PFSK-1 (cell line): ENCODE measurements at regions not wholly inside any gene's neighbourhood (a gene's known extent, or its start where the extent isn't known, plus 50 kb on each side); places are given as distances from the start of the nearest gene placed in this dataset.

Source experiments
- FOXP2 ChIP-seq: optimal IDR thresholded peaks from 2 replicates; pipeline ENCODE3; 2011; ENCODE audit warnings: borderline replicate concordance, control low read depth, inconsistent platforms; ENCODE audit not compliant: insufficient read depth; ENCODE audit errors: extremely low read length, extremely low read depth
- POLR2AphosphoS5 ChIP-seq: IDR thresholded peaks from 2 replicates; pipeline ENCODE4 v1.6.1; 2012; ENCODE audit warnings: low read depth, mild to moderate bottlenecking, control low read depth, low read length, moderate library complexity
- SIN3A ChIP-seq: IDR thresholded peaks from 2 replicates; pipeline ENCODE4 v1.6.1; 2012; ENCODE audit warnings: mild to moderate bottlenecking, low read length, moderate library complexity, borderline replicate concordance; ENCODE audit not compliant: insufficient read depth
- TAF1 ChIP-seq: IDR thresholded peaks from 2 replicates; pipeline ENCODE4 v1.6.1; 2012; ENCODE audit warnings: low read length, control low read depth, borderline replicate concordance; ENCODE audit not compliant: insufficient read depth
- TF ChIP-seq, protein P1 (sequence below), 2 experiments: IDR thresholded peaks; 2 replicates each; pipeline versions ENCODE4 v1.6.1 to v1.8.0; 2011 to 2012; ENCODE audit warnings: low read depth in 2 of 2, low read length in 2 of 2, control low read depth in 1 of 2, inconsistent platforms in 1 of 2, mild to moderate bottlenecking in 1 of 2, moderate library complexity in 1 of 2; ENCODE audit not compliant: insufficient read depth in 1 of 2

DNA sequence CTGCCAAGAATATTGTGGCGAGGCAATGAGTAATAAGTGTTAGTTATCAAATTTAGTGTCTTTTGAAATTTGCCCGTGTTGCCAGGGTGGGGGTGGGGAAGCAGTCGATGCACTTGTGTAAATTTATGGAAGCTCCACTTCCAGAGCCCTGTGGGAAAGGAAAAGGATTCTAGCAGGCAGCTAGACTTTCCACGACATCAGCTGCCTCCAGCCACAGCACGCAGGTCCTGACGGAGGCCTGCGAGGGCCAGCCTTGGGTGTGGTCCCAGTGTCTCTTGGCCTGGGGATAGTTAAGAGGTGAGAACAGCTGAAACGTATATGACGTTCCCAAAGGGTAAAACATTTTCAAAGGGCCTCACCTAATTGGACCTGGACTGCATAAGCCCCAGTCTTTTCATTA, 433.0 kb downstream of the TSHZ3 start:
- TF ChIP-seq FOXP2: no peak
- no peak for TF ChIP-seq TAF1
- TF ChIP-seq POLR2AphosphoS5: no peak
- no peak for TF ChIP-seq SIN3A
- TF ChIP-seq, protein P1, sequence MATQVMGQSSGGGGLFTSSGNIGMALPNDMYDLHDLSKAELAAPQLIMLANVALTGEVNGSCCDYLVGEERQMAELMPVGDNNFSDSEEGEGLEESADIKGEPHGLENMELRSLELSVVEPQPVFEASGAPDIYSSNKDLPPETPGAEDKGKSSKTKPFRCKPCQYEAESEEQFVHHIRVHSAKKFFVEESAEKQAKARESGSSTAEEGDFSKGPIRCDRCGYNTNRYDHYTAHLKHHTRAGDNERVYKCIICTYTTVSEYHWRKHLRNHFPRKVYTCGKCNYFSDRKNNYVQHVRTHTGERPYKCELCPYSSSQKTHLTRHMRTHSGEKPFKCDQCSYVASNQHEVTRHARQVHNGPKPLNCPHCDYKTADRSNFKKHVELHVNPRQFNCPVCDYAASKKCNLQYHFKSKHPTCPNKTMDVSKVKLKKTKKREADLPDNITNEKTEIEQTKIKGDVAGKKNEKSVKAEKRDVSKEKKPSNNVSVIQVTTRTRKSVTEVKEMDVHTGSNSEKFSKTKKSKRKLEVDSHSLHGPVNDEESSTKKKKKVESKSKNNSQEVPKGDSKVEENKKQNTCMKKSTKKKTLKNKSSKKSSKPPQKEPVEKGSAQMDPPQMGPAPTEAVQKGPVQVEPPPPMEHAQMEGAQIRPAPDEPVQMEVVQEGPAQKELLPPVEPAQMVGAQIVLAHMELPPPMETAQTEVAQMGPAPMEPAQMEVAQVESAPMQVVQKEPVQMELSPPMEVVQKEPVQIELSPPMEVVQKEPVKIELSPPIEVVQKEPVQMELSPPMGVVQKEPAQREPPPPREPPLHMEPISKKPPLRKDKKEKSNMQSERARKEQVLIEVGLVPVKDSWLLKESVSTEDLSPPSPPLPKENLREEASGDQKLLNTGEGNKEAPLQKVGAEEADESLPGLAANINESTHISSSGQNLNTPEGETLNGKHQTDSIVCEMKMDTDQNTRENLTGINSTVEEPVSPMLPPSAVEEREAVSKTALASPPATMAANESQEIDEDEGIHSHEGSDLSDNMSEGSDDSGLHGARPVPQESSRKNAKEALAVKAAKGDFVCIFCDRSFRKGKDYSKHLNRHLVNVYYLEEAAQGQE (IDR thresholded peaks at IDR 0.05; ENCODE audit: insufficient read depth in 1 of 2, low read depth in 2 of 2, low read length in 2 of 2): no peak

DNA sequence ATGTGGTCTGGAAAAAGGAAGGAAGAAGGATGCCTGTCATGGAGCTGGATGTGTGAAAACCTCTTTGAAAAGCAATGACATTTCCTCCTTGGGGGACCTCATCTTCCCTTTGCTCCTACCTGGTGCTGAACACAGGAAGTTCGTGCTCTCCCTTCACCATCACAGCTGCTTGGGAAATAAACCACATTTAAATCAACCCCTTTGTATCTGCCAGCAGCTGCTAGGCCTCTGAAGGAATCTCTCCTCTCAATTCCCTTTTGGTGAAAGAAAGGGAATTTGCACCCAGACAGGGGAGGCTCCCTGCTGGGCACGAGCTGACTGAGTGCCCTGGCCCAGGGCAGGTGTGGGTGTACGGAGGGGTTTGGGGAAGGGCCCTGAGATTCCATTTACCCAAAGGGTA, 437.7 kb downstream of the TSHZ3 start:
- TF ChIP-seq POLR2AphosphoS5 (no peak), FOXP2 (no peak), SIN3A (no peak), TAF1 (no peak)
- TF ChIP-seq, protein P1 (IDR thresholded peaks at IDR 0.05; ENCODE audit: insufficient read depth in 1 of 2, low read depth in 2 of 2, low read length in 2 of 2): no peak

DNA sequence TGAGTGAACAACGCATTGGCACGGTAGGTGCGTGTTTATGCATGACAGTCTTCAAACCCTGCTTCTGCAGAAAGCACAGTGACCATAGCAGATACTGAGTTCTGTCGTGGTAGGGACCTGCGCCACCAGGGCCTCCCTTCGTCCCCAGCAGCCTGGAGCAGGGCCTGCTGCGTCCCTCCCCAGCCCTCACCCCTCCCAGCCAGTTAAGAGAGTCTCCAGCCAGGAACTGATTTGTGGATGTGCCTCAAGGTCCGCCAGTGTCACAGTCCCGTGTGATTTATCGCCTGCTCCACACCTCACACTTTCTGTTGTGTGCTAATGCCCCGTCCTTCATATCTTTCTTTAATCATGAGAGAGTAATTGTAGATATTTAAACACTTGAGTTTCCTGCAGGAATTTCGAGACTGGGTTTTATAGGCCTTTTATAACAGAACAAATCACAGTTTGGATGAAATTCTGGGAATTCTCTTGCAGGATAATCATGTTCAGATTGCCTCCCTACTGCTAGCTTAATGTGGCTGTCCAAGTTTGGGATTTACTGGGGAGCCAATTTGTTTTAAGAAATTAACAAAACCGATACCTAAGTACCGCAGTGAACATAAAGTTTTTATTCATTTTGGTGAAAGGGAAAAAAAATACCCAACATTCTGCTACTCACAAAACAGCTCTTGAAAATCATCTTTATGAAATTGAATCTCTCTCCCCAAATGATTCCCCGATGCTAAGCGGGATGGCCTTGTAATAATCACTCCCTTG, 438.6 kb downstream of the TSHZ3 start:
- TF ChIP-seq POLR2AphosphoS5 (no peak), TAF1 (no peak), FOXP2 (no peak), SIN3A (no peak)
- TF ChIP-seq, protein P1 (IDR thresholded peaks at IDR 0.05; ENCODE audit: insufficient read depth in 1 of 2, low read depth in 2 of 2, low read length in 2 of 2): no peak

DNA sequence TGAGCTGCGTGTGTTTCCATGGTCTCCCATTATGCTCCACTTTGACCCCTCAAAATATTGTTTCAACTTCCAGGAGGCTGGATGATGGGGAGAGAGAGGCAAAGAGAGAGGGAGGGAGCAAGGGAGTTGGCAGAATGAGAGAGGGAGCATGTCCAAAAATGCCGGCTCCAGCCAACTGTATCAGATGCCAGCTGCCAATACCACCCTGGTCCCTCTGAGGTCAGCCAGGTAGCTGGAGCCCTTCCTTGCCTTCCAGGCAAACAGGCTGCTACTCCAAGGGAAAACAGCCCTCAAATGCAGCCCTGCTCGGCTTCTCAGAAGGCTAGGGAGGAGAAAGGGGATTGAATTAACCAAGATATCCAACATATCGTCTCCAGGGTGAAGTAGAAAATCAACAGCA, 440.0 kb downstream of the TSHZ3 start:
- no peak for TF ChIP-seq TAF1
- TF ChIP-seq POLR2AphosphoS5: no peak
- no peak for TF ChIP-seq SIN3A
- TF ChIP-seq, protein P1 (IDR thresholded peaks at IDR 0.05; ENCODE audit: insufficient read depth in 1 of 2, low read depth in 2 of 2, low read length in 2 of 2): no peak
- TF ChIP-seq FOXP2: no peak
